DOHH2 (cell line): ENCODE measurements at regions not wholly inside any gene's neighbourhood (a gene's known extent, or its start where the extent isn't known, plus 50 kb on each side); places are given as distances from the start of the nearest gene placed in this dataset.

ENCODE experiments used
- H3F3A ChIP-seq: fragments of 200-600 bp; sonication (generic), shearing (Covaris generic); 2 replicates; pipeline ENCODE4 v1.6.0; 2016; ENCODE audit warnings: antibody characterized with exemption, mild to moderate bottlenecking; ENCODE audit not compliant: control insufficient read depth, insufficient read depth
- H3K27ac ChIP-seq: fragments of 200-600 bp; sonication (generic); 2 replicates; pipeline ENCODE4 v1.5.1; 2014; ENCODE audit warnings: low read depth, mild to moderate bottlenecking, low read length, moderate library complexity
- H3K27me3 ChIP-seq: fragments of 200-600 bp; sonication (generic); 2 replicates; pipeline ENCODE4 v1.6.1; 2014; ENCODE audit warnings: mild to moderate bottlenecking, low read length, mixed read lengths; ENCODE audit not compliant: control insufficient read depth
- H3K36me3 ChIP-seq: fragments of 200-600 bp; sonication (generic); 2 replicates; pipeline ENCODE4 v1.6.1; 2014; ENCODE audit warnings: mild to moderate bottlenecking, low read length, moderate library complexity, mixed read lengths; ENCODE audit not compliant: control insufficient read depth
- H3K4me1 ChIP-seq: fragments of 200-600 bp; sonication (generic); 2 replicates; pipeline ENCODE4 v1.6.1; 2014; ENCODE audit warnings: mild to moderate bottlenecking, low read length, mixed read lengths; ENCODE audit not compliant: control insufficient read depth
- H3K4me2 ChIP-seq: fragments of 200-600 bp; sonication (generic); 2 replicates; pipeline ENCODE4 v1.6.0; 2014; ENCODE audit warnings: mild to moderate bottlenecking, low read length, moderate library complexity
- H3K4me3 ChIP-seq: fragments of 200-600 bp; sonication (generic); 2 replicates; pipeline ENCODE4 v1.5.1; 2014; ENCODE audit warnings: mild to moderate bottlenecking, low read length, mixed read lengths
- H3K79me2 ChIP-seq: fragments of 200-600 bp; sonication (generic); 2 replicates; pipeline ENCODE4 v1.6.1; 2014; ENCODE audit warnings: mild to moderate bottlenecking, low read length, mixed read lengths; ENCODE audit not compliant: control insufficient read depth
- H3K9me2 ChIP-seq: fragments of 200-600 bp; sonication (generic); replicated peaks from 2 replicates; pipeline ENCODE4 v1.6.1; 2014; ENCODE audit warnings: mild to moderate bottlenecking, low read length, mixed read lengths; ENCODE audit not compliant: control insufficient read depth
- H3K9me3 ChIP-seq: fragments of 200-600 bp; sonication (generic); 2 replicates; pipeline ENCODE4 v1.6.1; 2014; ENCODE audit warnings: antibody characterized with exemption, low read length, mixed read lengths; ENCODE audit not compliant: control insufficient read depth, insufficient read depth
- H4K20me1 ChIP-seq: fragments of 200-600 bp; sonication (generic); 2 replicates; pipeline ENCODE4 v1.6.0; 2014; ENCODE audit warnings: low read depth, mild to moderate bottlenecking, antibody characterized with exemption, low read length, moderate library complexity; ENCODE audit not compliant: control insufficient read depth, insufficient read depth
- EZH2phosphoT487 ChIP-seq: fragments of 200-600 bp; sonication (generic); IDR thresholded peaks from 2 replicates; pipeline ENCODE4 v1.6.1; 2017; ENCODE audit warnings: borderline replicate concordance, mild to moderate bottlenecking, antibody characterized with exemption, low read length, moderate library complexity, mixed read lengths
- TF ChIP-seq, protein P1 (sequence below): fragments of 200-600 bp; sonication (generic); IDR thresholded peaks from one replicate; pipeline ENCODE4 v1.5.1; 2014; ENCODE audit warnings: antibody characterized with exemption, mild to moderate bottlenecking, low read depth, low read length; ENCODE audit not compliant: poor library complexity, severe bottlenecking

DNA sequence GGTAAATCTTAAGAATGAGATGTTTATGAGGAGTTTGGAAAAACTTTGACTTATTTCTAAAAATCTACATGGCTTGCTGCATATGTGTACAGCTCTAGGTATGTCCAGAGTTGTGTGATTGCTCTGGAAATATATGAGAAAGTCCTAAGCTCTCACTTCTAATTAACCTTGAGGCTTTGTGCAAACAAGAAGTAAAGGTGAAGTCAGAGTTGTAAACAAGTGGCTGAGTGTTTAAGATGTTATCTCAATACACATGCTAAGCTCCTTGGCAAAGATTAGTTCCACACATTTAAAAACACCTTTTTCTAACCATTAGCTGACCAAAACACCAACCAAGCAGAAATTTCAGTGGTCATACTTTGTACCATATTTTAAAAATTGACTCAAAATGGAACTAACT lies 684.2 kb downstream of the HTR1B start:
- TF ChIP-seq, protein P1, sequence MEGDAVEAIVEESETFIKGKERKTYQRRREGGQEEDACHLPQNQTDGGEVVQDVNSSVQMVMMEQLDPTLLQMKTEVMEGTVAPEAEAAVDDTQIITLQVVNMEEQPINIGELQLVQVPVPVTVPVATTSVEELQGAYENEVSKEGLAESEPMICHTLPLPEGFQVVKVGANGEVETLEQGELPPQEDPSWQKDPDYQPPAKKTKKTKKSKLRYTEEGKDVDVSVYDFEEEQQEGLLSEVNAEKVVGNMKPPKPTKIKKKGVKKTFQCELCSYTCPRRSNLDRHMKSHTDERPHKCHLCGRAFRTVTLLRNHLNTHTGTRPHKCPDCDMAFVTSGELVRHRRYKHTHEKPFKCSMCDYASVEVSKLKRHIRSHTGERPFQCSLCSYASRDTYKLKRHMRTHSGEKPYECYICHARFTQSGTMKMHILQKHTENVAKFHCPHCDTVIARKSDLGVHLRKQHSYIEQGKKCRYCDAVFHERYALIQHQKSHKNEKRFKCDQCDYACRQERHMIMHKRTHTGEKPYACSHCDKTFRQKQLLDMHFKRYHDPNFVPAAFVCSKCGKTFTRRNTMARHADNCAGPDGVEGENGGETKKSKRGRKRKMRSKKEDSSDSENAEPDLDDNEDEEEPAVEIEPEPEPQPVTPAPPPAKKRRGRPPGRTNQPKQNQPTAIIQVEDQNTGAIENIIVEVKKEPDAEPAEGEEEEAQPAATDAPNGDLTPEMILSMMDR = no peak
- TF ChIP-seq EZH2phosphoT487 = no peak
- Histone ChIP-seq H4K20me1 (no peaks in the 10 kb centered on the region), H3F3A (no peaks in the 10 kb centered on the region), H3K79me2 (no peaks in the 10 kb centered on the region), H3K36me3 (no peaks in the 10 kb centered on the region), H3K4me2 (no peak overlapping the region), H3K27me3 (no peaks in the 10 kb centered on the region), H3K9me3 (no peaks in the 10 kb centered on the region), H3K27ac (no peak overlapping the region), H3K4me3 (no peak overlapping the region), H3K4me1 (no peaks in the 10 kb centered on the region), H3K9me2 (no peaks in the 10 kb centered on the region)

DNA sequence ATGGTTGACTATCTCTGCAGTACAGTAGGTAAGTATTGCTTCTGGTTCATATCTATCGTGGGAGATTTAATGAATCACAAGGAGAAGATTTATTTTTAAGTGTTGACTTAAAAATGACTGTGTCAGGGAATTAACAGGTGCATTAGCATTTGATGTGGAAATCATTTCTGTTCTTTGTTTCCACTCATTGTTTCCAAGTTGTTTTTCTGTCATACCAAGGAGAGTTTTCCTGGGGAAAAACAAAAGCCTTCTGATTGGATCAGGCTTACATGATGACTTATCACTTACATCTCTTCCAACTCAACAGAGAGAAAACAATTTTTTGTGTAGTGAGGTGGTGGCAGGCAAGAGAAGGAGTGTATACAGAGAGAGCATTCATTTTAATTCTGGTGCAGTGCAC lies 686.4 kb downstream of the HTR1B start:
- Histone ChIP-seq H3K4me2 (no peak overlapping the region), H4K20me1 (no peaks in the 10 kb centered on the region), H3K27ac (no peak overlapping the region), H3K4me1 (no peaks in the 10 kb centered on the region), H3K79me2 (no peaks in the 10 kb centered on the region), H3K9me2 (no peaks in the 10 kb centered on the region), H3K4me3 (no peak overlapping the region), H3F3A (no peaks in the 10 kb centered on the region), H3K9me3 (no peaks in the 10 kb centered on the region), H3K27me3 (no peaks in the 10 kb centered on the region), H3K36me3 (no peaks in the 10 kb centered on the region)
- TF ChIP-seq, protein P1 = no peak
- no peak for TF ChIP-seq EZH2phosphoT487

DNA sequence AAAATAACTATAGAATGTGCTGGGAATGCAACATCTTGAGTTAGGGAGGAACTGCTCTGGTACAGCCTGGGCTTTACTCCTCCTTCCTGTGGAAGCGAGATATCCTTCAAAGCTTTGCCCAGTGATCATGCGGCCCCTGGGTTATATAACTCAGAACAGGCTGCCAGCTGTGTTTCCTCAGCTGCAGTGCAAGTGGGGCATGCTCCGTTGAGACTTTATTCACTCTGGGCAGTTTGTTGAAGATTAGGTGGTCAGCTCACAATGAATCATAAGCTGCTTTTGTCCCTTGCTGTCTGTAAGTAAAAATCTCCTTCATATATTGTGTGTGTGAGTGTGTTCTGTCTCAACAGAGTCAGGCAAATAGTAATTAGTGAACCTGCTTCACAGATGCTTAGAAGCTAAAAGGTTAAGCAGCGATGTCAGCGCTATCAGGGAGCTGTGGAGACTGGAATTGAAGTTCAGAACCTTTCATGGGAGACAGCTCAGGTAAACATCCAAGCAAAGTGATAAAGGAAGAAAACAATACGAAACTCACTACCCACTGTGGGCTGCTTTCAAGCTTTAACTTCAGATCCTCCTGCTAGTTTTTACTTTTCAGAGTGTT lies 688.4 kb downstream of the HTR1B start:
- no peaks in the 10 kb centered on the region for H3K79me2 ChIP-seq
- H3K4me2 ChIP-seq = no peak overlapping the region
- no peaks in the 10 kb centered on the region for H3K36me3 ChIP-seq

More for the DNA sequence above, 688.4 kb downstream of the HTR1B start:
- H3K9me2 ChIP-seq = no peaks in the 10 kb centered on the region
- H3F3A ChIP-seq = no peaks in the 10 kb centered on the region
- no peaks in the 10 kb centered on the region for H4K20me1 ChIP-seq
- no peak overlapping the region for H3K27ac ChIP-seq
- TF ChIP-seq, protein P1 = no peak
- H3K4me1 ChIP-seq = no peaks in the 10 kb centered on the region
- no peaks in the 10 kb centered on the region for H3K9me3 ChIP-seq
- H3K27me3 ChIP-seq = no peaks in the 10 kb centered on the region
- H3K4me3 ChIP-seq = no peak overlapping the region
